ENCODE measurements at regions not wholly inside any gene's neighbourhood (a gene's known extent, or its start where the extent isn't known, plus 50 kb on each side); places are given as distances from the start of the nearest gene placed in this dataset.

DNA sequence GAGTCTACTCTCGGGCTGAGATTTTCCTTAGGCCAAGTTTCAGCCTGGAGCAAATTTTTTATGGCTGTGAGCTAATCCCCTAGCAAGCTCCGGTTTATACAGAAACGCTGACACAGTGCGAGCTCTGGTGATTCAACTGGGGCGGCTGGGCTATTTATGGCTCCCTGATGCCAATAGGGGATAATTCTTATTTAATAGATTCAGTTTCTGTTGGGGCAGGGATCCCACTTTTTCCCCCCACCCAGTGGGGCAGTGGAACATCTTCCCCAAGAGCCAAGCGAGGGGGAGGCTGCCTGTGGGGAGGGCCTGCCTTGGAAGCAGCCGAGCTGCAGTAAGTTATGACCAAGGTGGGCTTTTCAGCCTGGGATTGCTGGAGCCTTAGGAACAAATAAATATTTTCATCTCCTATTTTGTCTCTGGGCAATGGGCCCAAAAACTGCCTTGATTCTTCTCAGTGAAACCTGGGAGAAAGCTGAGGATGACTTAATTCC is 129.1 kb downstream of the MACROH2A1 start:
- DNase-seq = peak; percentile 75
- TF ChIP-seq, protein P1, sequence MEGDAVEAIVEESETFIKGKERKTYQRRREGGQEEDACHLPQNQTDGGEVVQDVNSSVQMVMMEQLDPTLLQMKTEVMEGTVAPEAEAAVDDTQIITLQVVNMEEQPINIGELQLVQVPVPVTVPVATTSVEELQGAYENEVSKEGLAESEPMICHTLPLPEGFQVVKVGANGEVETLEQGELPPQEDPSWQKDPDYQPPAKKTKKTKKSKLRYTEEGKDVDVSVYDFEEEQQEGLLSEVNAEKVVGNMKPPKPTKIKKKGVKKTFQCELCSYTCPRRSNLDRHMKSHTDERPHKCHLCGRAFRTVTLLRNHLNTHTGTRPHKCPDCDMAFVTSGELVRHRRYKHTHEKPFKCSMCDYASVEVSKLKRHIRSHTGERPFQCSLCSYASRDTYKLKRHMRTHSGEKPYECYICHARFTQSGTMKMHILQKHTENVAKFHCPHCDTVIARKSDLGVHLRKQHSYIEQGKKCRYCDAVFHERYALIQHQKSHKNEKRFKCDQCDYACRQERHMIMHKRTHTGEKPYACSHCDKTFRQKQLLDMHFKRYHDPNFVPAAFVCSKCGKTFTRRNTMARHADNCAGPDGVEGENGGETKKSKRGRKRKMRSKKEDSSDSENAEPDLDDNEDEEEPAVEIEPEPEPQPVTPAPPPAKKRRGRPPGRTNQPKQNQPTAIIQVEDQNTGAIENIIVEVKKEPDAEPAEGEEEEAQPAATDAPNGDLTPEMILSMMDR (IDR thresholded peaks at IDR 0.05; ENCODE audit: low read depth, low read length, missing control alignments) = no peak
- no peaks in the 10 kb centered on the region for H3K27me3 ChIP-seq (replicated peaks)
- no peak overlapping the region for H3K4me3 ChIP-seq (ENCODE audit: low read depth, low read length)
- H3K36me3 ChIP-seq (replicated peaks) = no peaks in the 10 kb centered on the region
- peak overlapping the region; percentile 75 for H3K27ac ChIP-seq
- in situ Hi-C loops (cut with HindIII; ENCODE audit: low pct_ligation_motif_present, low sequenced_read_pairs) = no loop called here

DNA sequence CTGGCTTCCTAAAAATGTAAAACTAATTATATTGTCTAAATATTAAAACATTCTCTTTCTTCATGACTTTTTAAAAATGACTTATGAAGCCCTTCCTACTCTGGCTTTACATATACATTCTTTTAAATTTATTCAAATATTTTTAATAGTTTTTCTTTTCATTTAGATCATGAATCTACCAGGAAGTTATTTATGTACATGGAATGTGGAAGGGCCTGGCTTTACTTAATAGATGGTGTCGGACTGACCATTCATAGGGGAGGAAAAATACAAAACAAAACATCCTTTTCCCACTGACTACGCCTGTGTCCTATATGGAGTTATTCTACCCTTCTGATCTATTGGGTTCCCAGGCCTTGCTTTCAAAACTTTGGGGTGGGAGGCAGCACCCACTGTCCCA is 129.8 kb downstream of the MACROH2A1 start:
- TF ChIP-seq, protein P1 (IDR thresholded peaks at IDR 0.05; ENCODE audit: low read depth, low read length, missing control alignments) = no peak
- DNase-seq = peak; percentile 12
- peak overlapping the region; percentile 75 for H3K27ac ChIP-seq
- H3K4me3 ChIP-seq (ENCODE audit: low read depth, low read length) = no peak overlapping the region
- H3K36me3 ChIP-seq (replicated peaks) = no peaks in the 10 kb centered on the region
- in situ Hi-C loops (cut with HindIII; ENCODE audit: low pct_ligation_motif_present, low sequenced_read_pairs) = no loop called here
- no peaks in the 10 kb centered on the region for H3K27me3 ChIP-seq (replicated peaks)

DNA sequence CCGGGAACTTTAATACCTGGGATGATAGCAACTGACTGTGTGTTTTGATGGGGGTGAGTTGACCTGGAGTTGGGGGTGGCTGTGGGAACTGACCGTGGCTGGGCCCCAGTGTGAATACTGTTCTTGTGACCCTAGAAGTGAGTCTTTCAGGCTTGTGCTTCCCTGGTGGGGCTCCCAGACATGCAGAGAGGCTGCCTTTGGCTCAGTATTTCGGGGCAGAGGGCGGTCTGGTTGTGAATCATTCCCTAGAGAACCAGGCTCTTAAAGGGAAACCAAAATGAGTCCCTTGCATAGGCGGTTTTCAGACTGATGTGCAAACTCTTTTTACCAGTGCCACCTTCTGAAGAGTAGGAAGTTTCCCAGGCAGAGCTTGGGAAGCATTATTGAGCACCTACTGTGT is 132.1 kb downstream of the MACROH2A1 start:
- in situ Hi-C loops (cut with HindIII; ENCODE audit: low pct_ligation_motif_present, low sequenced_read_pairs) = no loop called here
- DNase-seq = peak; percentile 34
- no peak overlapping the region for H3K4me3 ChIP-seq (ENCODE audit: low read depth, low read length)
- TF ChIP-seq, protein P1 (IDR thresholded peaks at IDR 0.05; ENCODE audit: low read depth, low read length, missing control alignments) = no peak
- H3K27ac ChIP-seq = no peak overlapping the region
- no peaks in the 10 kb centered on the region for H3K36me3 ChIP-seq (replicated peaks)
- no peaks in the 10 kb centered on the region for H3K27me3 ChIP-seq (replicated peaks)

DNA sequence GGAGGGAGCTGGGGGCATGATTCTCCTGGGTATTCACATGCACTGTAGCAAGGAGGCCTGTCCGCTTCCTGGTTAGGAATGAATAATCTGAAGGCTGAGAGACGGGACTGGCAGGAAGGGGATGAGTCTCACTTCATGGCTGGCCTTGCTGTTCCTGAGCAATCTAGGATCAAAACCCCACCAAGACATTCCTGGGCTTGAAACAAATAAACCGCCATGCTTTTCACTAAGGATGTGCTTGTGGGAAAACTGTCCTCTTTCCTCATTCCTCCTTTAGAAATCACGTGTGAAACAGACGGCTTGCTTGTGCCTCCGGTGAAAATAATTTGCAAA is 132.8 kb downstream of the MACROH2A1 start:
- in situ Hi-C loops (cut with HindIII; ENCODE audit: low pct_ligation_motif_present, low sequenced_read_pairs) = no loop called here
- H3K27me3 ChIP-seq (replicated peaks) = no peaks in the 10 kb centered on the region
- TF ChIP-seq, protein P1 (IDR thresholded peaks at IDR 0.05; ENCODE audit: low read depth, low read length, missing control alignments) = no peak
- no peak for DNase-seq
- no peaks in the 10 kb centered on the region for H3K36me3 ChIP-seq (replicated peaks)
- no peak overlapping the region for H3K4me3 ChIP-seq (ENCODE audit: low read depth, low read length)
- no peak overlapping the region for H3K27ac ChIP-seq

DNA sequence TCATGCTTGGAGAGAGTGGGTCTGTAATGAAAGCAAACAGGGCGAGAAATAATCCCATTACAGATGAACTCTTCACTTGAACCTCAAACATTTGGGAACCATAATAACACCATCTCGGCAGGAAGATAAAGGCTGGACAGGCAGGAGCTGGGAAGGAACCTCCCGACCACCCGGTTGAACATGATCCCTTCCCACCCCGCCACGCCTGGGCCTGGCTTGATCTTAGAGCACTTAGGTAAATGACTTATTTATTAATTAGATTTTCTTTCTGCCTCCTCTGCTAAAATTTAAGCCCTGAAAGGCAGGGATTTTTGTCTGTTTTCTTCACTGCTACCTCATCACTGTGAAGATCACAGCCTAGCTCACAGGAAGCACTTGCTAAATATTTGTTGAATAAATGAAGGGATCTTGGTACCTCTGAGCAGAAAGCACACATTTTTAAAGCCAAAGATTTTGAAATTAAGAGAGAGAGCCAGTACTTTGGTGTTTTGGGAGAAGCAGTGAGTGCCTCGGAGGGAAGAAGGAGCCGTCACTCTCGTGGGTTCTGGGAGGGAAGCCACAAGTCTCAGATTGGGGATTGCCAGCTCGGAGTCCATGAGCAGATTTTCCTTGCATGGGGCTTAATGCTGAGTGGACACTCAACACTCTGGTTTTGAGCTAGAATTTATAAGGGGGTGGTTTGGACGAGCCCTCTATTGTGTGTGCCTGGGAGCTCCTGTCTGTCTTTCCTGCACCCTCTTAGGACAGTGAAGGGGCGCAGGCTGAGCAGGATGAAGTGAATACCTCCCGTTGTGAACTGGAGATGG is 133.3 kb downstream of the MACROH2A1 start:
- Histone ChIP-seq H3K36me3 (replicated peaks) (no peaks in the 10 kb centered on the region), H3K27ac (no peak overlapping the region), H3K4me3 (ENCODE audit: low read depth, low read length) (no peak overlapping the region), H3K27me3 (replicated peaks) (no peaks in the 10 kb centered on the region)
- in situ Hi-C loops (cut with HindIII; ENCODE audit: low pct_ligation_motif_present, low sequenced_read_pairs) = no loop called here
- TF ChIP-seq, protein P1 (IDR thresholded peaks at IDR 0.05; ENCODE audit: low read depth, low read length, missing control alignments) = no peak
- no peak for DNase-seq

Measured in brain microvascular endothelial cell (primary cell).